SU-DHL-6 (cell line): ENCODE measurements at regions not wholly inside any gene's neighbourhood (a gene's known extent, or its start where the extent isn't known, plus 50 kb on each side); places are given as distances from the start of the nearest gene placed in this dataset.

Source experiments
- H2AFZ ChIP-seq: fragments of 200-600 bp; sonication (generic); 2 replicates; pipeline ENCODE4 v1.6.1; 2014; ENCODE audit warnings: low read depth, mild to moderate bottlenecking, moderate library complexity, mixed read lengths, antibody characterized with exemption, low read length; ENCODE audit not compliant: severe bottlenecking
- H3F3A ChIP-seq: fragments of 200-600 bp; shearing (Covaris generic); 2 replicates; pipeline ENCODE4 v1.6.0; 2016; ENCODE audit warnings: antibody characterized with exemption, mild to moderate bottlenecking; ENCODE audit not compliant: insufficient read depth
- H3K27ac ChIP-seq: fragments of 200-600 bp; sonication (generic); 2 replicates; pipeline ENCODE4 v1.5.1; 2016; ENCODE audit warnings: low read depth, mild to moderate bottlenecking, low read length, moderate library complexity, mixed read lengths
- H3K27me3 ChIP-seq: fragments of 200-600 bp; sonication (generic), shearing (Covaris generic); 2 replicates; pipeline ENCODE4 v1.6.0; 2014; ENCODE audit warnings: mild to moderate bottlenecking, low read length
- H3K36me3 ChIP-seq: fragments of 200-600 bp; sonication (generic); 2 replicates; pipeline ENCODE4 v1.6.1; 2014; ENCODE audit warnings: mild to moderate bottlenecking, low read length, mixed read lengths
- H3K4me2 ChIP-seq: fragments of 300-600, 200-600 bp; shearing (Covaris generic), sonication (generic); 2 replicates; pipeline ENCODE4 v1.6.0; 2014; ENCODE audit warnings: low read length, low read depth, mild to moderate bottlenecking; ENCODE audit not compliant: poor library complexity, severe bottlenecking
- H3K4me3 ChIP-seq: fragments of 200-600 bp; sonication (generic); 2 replicates; pipeline ENCODE4 v1.5.1; 2014; ENCODE audit warnings: antibody characterized with exemption, low read length, mild to moderate bottlenecking, mixed read lengths; ENCODE audit not compliant: insufficient read depth, poor library complexity, severe bottlenecking
- H3K79me2 ChIP-seq: fragments of 200-600 bp; sonication (generic); 2 replicates; pipeline ENCODE4 v1.6.1; 2014; ENCODE audit warnings: mild to moderate bottlenecking, low read length, moderate library complexity; ENCODE audit not compliant: insufficient read depth
- H3K9ac ChIP-seq: fragments of 200-600 bp; sonication (generic); 2 replicates; pipeline ENCODE4 v1.7.0; 2014; ENCODE audit warnings: mild to moderate bottlenecking, low read length
- H3K9me2 ChIP-seq: fragments of 200-600 bp; sonication (generic); replicated peaks from 2 replicates; pipeline ENCODE4 v1.6.1; 2014; ENCODE audit warnings: low read length; ENCODE audit not compliant: insufficient read depth
- H3K9me3 ChIP-seq: fragments of 200-600 bp; sonication (generic); 2 replicates; pipeline ENCODE4 v1.6.1; 2014; ENCODE audit warnings: low read length, mixed read lengths; ENCODE audit not compliant: insufficient read depth
- H4K20me1 ChIP-seq: fragments of 200-600 bp; sonication (generic); 2 replicates; pipeline ENCODE4 v1.6.1; 2014; ENCODE audit warnings: low read depth, mild to moderate bottlenecking, antibody characterized with exemption, low read length, moderate library complexity, mixed read lengths
- EZH2phosphoT487 ChIP-seq: fragments of 200-600 bp; sonication (generic), shearing (Covaris generic); conservative IDR thresholded peaks from 2 replicates; pipeline ENCODE4 v1.6.1; 2018; ENCODE audit warnings: mild to moderate bottlenecking, antibody characterized with exemption, low read length, moderate library complexity, mixed read lengths
- TF ChIP-seq, protein P1 (sequence below): fragments of 200-600 bp; sonication (generic); IDR thresholded peaks from one replicate; pipeline ENCODE4 v1.5.1; 2017; ENCODE audit warnings: antibody characterized with exemption, mild to moderate bottlenecking, low read length, moderate library complexity; ENCODE audit not compliant: insufficient read depth, poor library complexity, severe bottlenecking

DNA sequence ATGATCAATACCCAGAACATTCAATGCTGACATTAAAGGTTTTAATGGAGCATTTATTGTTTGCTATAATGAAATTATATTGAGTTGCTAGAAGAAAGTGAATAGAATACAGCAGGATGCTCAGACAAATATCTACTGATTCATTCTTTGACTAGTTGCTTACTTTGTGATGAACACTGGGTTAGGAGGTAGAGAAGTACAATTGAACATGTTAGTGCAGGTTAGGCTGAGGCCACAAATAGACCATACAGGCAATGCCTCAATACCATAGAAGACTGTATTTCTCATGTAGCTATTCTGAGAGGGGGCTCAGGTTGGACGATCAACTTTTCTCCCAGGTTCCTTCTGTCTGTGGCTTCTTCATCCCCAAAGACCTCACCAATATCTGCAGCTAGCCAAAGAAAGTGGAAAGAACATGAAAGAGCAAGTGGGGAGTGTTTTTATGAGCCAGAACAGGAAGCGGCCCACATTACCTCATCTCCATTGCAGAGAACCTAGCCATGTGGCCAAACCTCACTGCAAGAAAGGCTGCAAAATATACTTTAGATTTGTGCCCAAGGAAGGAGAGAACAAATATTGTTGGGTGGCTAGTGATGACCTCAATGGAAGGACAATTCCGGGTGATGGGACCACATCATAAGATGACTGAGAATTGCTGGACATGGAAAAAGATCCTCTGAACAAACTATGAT lies 180.3 kb upstream of the GATB start:
- no peaks in the 10 kb centered on the region for H3K36me3 ChIP-seq
- peaks cover under 1% of the 10 kb centered on the region; the same call in 1 of the 2 replicates for H3K9me3 ChIP-seq
- H3K79me2 ChIP-seq, result no peaks in the 10 kb centered on the region
- no peaks in the 10 kb centered on the region for H3F3A ChIP-seq
- H3K27me3 ChIP-seq, result no peaks in the 10 kb centered on the region
- no peak overlapping the region for H3K4me2 ChIP-seq
- no peak overlapping the region for H3K27ac ChIP-seq
- no peak for TF ChIP-seq EZH2phosphoT487
- TF ChIP-seq, protein P1, sequence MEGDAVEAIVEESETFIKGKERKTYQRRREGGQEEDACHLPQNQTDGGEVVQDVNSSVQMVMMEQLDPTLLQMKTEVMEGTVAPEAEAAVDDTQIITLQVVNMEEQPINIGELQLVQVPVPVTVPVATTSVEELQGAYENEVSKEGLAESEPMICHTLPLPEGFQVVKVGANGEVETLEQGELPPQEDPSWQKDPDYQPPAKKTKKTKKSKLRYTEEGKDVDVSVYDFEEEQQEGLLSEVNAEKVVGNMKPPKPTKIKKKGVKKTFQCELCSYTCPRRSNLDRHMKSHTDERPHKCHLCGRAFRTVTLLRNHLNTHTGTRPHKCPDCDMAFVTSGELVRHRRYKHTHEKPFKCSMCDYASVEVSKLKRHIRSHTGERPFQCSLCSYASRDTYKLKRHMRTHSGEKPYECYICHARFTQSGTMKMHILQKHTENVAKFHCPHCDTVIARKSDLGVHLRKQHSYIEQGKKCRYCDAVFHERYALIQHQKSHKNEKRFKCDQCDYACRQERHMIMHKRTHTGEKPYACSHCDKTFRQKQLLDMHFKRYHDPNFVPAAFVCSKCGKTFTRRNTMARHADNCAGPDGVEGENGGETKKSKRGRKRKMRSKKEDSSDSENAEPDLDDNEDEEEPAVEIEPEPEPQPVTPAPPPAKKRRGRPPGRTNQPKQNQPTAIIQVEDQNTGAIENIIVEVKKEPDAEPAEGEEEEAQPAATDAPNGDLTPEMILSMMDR, result no peak
- no peaks in the 10 kb centered on the region for H4K20me1 ChIP-seq
- H3K9me2 ChIP-seq, result no peaks in the 10 kb centered on the region
- no peak overlapping the region for H2AFZ ChIP-seq
- no peak overlapping the region for H3K4me3 ChIP-seq
- H3K9ac ChIP-seq, result no peak overlapping the region

DNA sequence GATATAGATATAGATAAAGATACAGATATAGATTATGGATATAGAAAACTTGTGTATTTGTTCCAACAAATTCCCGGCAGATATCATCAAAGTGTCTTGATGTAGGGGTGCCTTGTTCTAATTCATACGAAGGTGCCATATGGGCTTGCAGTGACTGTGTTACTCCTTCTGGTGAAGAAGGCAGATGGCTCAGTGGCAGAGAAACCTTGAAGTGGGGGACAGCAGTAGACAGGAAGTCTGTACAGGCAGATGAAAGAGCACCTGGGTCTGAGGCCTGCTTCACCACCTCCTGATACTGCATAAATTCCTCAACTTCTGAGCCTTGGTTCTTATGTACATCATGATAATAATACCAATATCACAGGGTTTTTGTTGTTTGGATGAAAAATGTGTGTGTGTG lies 179.5 kb upstream of the GATB start:
- Histone ChIP-seq H3K9me2 (no peaks in the 10 kb centered on the region), H3K27ac (no peak overlapping the region), H3K36me3 (no peaks in the 10 kb centered on the region), H3F3A (no peaks in the 10 kb centered on the region), H2AFZ (no peak overlapping the region), H3K4me3 (no peak overlapping the region), H3K79me2 (no peaks in the 10 kb centered on the region), H3K4me2 (no peak overlapping the region), H3K9me3 (no peaks in the 10 kb centered on the region), H4K20me1 (no peaks in the 10 kb centered on the region), H3K9ac (no peak overlapping the region), H3K27me3 (no peaks in the 10 kb centered on the region)
- TF ChIP-seq, protein P1, result no peak
- TF ChIP-seq EZH2phosphoT487, result no peak

DNA sequence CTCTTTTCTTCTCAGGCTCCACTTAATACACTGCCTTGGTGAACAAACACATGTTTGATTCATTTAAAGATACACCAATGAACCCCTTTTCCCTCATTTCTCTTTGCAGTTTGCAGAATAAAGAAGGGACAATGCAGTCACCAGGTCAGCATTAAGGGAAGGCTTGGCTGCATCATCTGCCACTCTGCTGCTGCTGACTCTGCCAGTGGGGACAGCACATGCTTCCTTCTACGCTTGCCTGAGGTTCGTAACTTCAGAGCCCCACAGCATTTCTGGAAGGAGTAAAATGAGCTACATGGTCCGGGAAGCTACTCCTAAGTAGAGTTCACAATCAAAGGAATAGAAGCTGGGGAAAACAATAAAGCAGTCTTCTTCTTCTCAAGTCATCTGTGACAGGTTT lies 178.9 kb upstream of the GATB start:
- Histone ChIP-seq H3K9ac (no peak overlapping the region), H3K9me2 (no peaks in the 10 kb centered on the region), H3K79me2 (no peaks in the 10 kb centered on the region), H3F3A (no peaks in the 10 kb centered on the region), H3K27ac (no peak overlapping the region), H3K27me3 (no peaks in the 10 kb centered on the region), H3K4me2 (no peak overlapping the region), H3K4me3 (no peak overlapping the region), H3K9me3 (no peaks in the 10 kb centered on the region), H3K36me3 (no peaks in the 10 kb centered on the region), H2AFZ (no peak overlapping the region), H4K20me1 (no peaks in the 10 kb centered on the region)
- no peak for TF ChIP-seq EZH2phosphoT487
- TF ChIP-seq, protein P1, result no peak
